ENCODE measurements at regions not wholly inside any gene's neighbourhood (a gene's known extent, or its start where the extent isn't known, plus 50 kb on each side); places are given as distances from the start of the nearest gene placed in this dataset.

DNA sequence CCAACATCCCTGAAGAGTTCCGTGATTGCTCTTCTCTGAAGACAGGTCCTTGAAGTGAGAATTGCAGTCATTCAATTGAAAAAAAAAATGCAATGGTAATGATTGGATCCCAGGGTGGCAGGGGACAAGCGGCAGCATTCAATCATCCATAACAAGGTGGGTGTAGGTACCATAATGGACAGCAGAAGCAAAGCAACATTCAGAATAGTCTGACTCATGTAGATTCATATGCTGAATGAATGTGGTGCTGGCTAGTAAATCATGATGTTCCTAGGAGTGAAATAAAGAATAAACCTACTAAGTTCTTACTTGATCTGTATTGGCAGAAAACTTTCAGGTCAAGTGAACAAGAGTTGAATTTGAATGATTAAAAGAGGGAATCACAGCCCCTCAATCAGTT lies 319.6 kb downstream of the GPATCH2 start:
- no peak for DNase-seq

GRCh38 chr1:217281332-217281731 lies 349.6 kb downstream of the GPATCH2 start:
- no peak for DNase-seq

GRCh38 chr1:217275655-217276398 lies 355.1 kb downstream of the GPATCH2 start:
- DNase-seq: no peak

DNA sequence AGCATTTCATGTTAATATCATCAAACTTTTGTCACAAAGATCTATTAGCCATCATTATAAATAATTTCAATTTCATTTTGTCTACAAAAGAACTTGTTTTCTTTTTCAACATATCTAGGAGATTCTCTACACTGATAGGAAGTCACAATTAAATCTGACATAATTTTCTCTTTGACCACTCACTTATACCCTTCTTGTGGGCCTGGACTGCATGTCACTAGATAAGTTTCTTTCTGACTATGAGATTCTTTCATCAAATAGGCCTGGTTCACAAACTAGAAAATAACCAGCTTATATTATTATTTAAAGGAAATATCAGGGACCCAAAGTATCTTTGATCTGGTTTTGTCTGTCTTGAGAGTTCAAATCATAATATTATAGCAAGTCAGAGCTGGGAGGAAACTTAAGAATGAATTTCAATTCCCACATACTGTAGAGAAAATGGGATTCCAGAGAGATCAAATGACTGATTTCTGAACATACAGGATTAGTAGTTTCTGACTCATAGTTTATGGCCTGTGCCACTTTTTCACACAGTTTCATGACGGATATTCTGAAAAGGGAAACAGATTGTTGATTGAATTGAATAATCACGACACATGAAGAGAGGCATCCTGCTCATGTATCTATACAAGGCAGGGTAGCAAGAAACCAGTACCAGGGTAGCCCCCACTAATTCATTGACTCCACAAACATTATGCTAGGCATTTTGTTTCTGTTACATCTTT lies 355.8 kb downstream of the GPATCH2 start:
- no peak for DNase-seq

DNA sequence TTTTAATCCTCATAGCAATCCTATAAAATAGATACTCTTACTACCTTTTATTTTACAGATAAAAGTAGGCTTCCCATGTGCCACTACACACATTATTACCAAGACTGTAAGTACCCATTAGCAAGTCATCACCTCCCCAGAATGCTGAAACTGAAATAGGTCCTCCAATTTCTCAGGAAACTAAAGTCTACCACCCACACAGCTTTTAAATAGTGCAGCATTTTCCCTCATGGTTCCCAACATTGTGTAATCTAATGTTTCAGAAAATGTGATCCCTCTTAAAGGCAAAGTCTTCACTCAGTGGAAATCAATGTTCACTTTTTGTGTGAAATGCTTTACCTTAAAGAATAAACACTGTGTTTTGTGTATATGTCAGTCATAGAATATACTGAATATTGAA lies 356.5 kb downstream of the GPATCH2 start:
- no peak for DNase-seq

DNA sequence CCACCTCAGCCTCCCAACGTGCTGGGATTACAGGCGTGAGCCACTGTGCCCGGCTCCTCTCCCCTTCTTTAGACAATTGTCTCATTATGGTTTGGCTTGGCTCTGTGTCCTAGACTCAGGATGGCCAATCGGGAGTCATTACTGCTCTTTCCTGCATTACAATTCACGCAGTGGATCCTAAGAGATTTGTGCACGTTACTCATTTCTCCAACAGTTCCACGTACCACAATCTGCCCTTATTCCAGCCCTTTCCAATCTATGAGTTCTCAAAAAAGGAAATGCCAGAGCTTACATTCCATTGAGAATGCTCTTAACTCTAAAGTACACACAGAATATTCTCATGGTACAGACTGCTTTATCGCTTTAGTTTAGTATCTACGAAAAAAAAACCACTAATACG lies 357.0 kb downstream of the GPATCH2 start:
- no peak for DNase-seq

DNA sequence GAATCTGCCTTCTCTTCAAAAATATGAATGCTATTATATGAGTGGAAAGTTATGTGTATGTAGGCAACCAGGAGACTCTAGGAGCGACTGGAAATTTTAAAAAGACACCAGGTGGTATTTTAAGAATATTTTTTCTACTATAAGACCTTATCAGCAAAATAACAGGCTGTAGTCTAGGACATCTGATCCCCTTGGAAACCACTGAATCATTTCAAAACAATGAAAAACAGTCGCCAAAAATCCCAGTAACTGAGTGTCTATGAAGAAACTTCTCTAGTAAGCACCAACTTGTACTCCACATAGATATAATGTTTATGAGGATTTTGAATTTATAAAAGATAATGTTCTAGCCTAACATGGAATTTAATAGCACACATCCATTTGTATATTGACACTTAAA lies 358.5 kb downstream of the GPATCH2 start:
- DNase-seq: no peak

DNA sequence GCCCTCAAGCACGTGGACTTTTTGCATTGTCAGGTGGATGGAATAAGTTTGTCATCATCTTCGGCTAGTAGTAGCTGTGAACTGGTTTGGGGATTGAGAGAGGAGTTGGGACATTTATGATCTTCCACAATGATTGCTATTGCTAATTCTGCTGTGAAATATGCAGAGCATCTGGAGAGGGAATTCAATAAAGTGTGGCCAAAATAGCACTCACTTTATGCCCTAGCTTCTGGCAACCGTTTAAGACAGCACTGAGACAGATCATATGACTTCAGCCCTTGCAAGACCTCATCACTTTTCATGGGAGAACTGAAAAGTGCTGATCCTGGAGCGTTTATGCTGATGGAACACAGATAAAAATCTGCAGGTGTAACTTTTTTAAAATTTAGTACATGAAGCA lies 360.8 kb downstream of the GPATCH2 start:
- DNase-seq: no peak

GRCh38 chr1:217268058-217268457 lies 362.8 kb downstream of the GPATCH2 start:
- DNase-seq: no peak

DNA sequence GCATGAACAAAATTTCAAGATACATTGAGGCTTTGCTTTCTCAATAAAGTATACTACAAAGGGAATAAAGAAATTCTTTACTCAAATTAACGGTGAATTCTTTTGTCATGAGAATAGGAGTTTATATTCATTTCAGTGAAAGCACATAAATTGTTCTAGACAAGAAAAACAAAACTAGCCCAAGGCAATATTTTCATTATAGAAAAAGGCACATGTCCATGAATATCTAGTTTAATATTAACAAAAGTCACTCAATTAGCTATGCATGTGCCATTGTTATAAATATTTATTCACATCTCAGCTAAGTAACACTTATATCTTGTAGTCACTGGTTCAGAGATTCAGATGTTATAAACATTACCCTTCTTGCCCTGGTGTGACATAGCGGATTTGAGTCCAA lies 369.3 kb downstream of the GPATCH2 start:
- DNase-seq: no peak

- no peak for DNase-seq
Measured at GRCh38 chr1:217260676-217261075, 370.2 kb downstream of the GPATCH2 start.

DNA sequence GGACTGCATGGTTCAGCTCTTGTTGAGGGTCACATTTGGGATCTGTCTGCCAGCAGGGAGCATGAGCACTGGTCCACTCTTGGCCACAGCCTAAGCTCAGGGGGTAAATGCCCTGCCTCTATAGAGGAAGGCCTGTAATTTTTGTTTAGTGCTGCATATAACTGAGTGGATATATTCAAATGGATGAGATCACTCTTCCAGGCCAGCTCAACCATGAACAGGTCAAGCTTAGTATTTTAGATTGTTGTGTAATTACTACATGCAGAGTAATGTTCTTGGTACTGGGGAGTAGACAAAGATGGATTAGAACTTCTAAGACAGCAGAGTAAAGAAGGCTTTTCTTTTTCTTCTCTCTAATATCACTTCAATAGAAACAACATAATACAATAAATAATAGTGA lies 376.9 kb downstream of the GPATCH2 start:
- no peak for DNase-seq

DNA sequence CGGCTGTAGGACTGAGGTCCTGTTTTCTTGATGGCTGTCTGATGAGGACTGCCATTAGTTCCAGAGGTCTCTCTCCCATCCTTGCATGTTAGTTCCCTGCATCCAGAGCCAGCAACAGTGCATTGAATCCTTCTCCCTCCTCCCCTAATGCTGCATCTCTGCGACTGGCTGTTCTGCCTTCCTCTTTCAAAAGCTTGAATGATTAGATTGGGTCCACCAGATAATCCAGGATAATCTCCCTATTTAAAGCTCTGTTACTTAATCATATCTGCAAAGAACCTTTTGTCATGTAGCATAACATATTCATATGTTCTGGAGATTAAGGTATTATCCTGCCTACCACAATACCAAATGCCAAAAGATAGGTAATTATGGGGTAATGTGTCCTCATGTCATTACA lies 377.5 kb downstream of the GPATCH2 start:
- DNase-seq: no peak

DNA sequence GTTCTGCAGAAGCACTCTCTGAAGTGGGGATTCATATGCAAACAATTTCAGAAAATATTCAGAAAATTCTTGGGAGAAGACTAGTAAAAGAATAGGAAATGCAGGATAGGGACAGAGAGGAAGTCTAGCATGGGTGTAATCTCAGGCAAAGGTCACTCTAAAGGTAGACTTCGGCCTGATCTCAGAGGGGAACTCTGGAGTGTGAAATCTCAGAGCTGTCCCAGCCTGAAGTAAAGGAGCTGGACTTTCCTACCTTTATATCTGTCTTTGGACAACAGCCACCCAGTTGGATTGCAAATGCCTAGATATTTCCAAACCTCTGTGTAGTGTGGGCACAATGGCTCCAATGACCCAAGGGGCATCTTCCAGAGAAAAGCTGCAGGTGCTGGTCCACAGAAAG lies 379.8 kb downstream of the GPATCH2 start:
- no peak for DNase-seq

- no peak for DNase-seq
Measured at GRCh38 chr1:217249857-217250256, 381.0 kb downstream of the GPATCH2 start.

GRCh38 chr1:217244971-217245370 lies 385.9 kb downstream of the GPATCH2 start:
- DNase-seq: no peak

DNA sequence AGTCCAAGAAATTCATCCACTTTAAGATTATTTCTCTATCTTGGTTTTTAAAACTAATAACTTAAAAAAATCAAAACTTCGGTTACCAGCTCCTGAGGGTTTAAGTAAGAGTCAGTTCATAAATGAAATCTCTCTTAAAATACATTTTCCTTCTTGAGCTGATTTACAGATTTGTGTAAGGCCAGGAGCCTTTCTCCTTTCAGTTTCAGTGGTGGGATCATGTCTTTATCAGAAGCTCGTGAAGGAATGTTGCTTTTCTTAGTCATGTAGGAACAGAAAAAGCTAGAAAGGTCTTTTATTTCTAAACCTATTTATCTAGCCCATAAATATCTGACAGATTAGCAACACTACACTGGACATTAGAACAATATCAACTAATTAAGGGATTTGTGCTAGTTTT lies 390.2 kb downstream of the GPATCH2 start:
- DNase-seq: no peak

DNA sequence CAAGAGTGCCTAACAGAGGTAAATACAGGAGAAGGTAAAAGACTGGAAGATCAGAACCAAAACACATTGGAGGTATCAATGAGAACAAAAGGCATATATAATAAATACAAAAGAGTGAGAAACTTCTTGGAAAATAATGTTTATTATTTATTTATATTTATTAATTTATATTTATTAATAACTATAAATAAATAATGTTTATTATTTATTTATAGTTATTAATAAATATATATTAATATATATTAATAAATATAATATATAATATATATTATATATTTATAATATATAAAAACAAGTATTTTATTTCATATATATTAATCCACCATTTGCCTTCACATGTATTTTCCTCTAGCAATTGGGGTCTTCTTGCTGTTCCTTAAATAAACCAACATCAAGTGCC lies 391.9 kb downstream of the GPATCH2 start:
- no peak for DNase-seq

DNA sequence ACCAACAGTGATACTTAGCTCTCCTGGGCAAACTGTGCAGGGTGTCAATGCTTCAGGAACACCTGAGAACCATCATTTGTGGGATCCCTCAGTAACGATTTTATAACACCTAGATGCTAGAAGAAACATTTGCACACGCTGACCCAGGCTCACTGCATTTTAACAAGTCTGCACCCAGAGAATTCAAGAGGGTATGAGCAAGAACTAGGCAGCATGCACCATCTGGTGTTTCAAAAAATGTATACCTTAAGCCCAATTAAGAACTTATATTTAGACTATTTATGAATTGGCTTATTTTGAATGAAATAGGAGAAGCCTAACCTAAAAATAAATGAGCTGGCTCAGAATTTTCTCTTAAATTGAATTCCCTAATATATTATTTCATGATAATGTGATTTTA lies 400.5 kb downstream of the GPATCH2 start:
- no peak for DNase-seq

GRCh38 chr1:217228689-217229088 lies 402.2 kb downstream of the GPATCH2 start:
- no peak for DNase-seq

- no peak for DNase-seq
Measured at GRCh38 chr1:217224201-217224600, 406.7 kb downstream of the GPATCH2 start.

- DNase-seq: no peak
Measured at GRCh38 chr1:217214551-217214950, 416.3 kb downstream of the GPATCH2 start.

- DNase-seq: no peak
Measured at GRCh38 chr1:217211486-217211885, 419.4 kb downstream of the GPATCH2 start.

- no peak for DNase-seq
Measured at GRCh38 chr1:217205578-217205977, 425.3 kb downstream of the GPATCH2 start.

DNA sequence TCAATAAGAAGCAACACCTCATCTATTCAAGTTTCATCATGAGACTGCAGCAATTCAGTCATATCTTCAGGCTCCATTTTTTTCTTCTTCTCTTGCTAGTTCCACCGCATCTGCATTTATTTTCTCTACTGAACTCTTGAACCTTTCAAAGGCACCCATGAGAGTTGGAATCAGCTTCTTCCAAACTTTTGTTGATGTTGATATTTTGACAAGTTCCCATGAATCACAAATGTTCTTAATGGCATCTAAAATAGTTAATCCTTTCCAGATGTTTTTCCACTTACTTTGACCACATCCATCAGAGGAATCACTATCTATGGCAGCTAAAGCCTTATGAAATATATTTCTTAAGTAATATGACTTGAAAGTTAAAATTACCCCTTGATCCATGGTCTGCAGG lies 434.3 kb downstream of the GPATCH2 start:
- DNase-seq: no peak
